ENCODE measurements at regions not wholly inside any gene's neighbourhood (a gene's known extent, or its start where the extent isn't known, plus 50 kb on each side); places are given as distances from the start of the nearest gene placed in this dataset.

GRCh38 chr2:240284503-240285259 lies 144.2 kb upstream of the OTOS start:
- WGBS (ENCODE audit: insufficient coverage): 86% methylated on average over 11 of the region's 13 CpGs
- CTCF ChIA-PET: no interaction called here

GRCh38 chr2:240285725-240286124 lies 145.3 kb upstream of the OTOS start:
- no peak for DNase-seq
- Histone ChIP-seq H3K27me3 (replicated peaks in 2 of 5; ENCODE audit: control insufficient read depth in 4 of 5, insufficient read depth in 5 of 5, low read length in 4 of 5) (peaks cover 0 to 4% (median 0%) of the 10 kb centered on the region in 5 experiments), H3K4me1 (ENCODE audit: control extremely low read depth in 1 of 4, control insufficient read depth in 4 of 4, insufficient read depth in 4 of 4, low read length in 3 of 4) (no peaks in the 10 kb centered on the region), H3K4me3 (ENCODE audit: control insufficient read depth in 1 of 7, extremely low read depth in 1 of 7, insufficient read depth in 4 of 7, low read depth in 2 of 7, low read length in 6 of 7) (no peak overlapping the region), H3K9me3 (ENCODE audit: control extremely low read depth in 1 of 5, control insufficient read depth in 4 of 5, insufficient read depth in 2 of 5, low read depth in 1 of 5, low read length in 4 of 5) (peaks cover 0 to 7% (median 0%) of the 10 kb centered on the region in 5 experiments), H3K27ac (ENCODE audit: insufficient read depth in 1 of 2, low read depth in 1 of 2, low read length in 2 of 2, poor library complexity in 1 of 2, severe bottlenecking in 2 of 2) (no peak overlapping the region), H3K36me3 (ENCODE audit: control insufficient read depth in 4 of 4, insufficient read depth in 4 of 4, low read length in 3 of 4) (no peaks in the 10 kb centered on the region)
- ChIA-PET CTCF (no interaction called here), POLR2A (no interaction called here)
- WGBS (ENCODE audit: insufficient coverage): 95% methylated on average over 3 of the region's 4 CpGs

More at GRCh38 chr2:240284503-240285259, 144.2 kb upstream of the OTOS start:
- Histone ChIP-seq H3K27ac (ENCODE audit: insufficient read depth in 1 of 2, low read depth in 1 of 2, low read length in 2 of 2, poor library complexity in 1 of 2, severe bottlenecking in 2 of 2) (no peak overlapping the region), H3K27me3 (replicated peaks in 2 of 5; ENCODE audit: control insufficient read depth in 4 of 5, insufficient read depth in 5 of 5, low read length in 4 of 5) (peaks cover 0 to 4% (median 0%) of the 10 kb centered on the region in 5 experiments), H3K36me3 (ENCODE audit: control insufficient read depth in 4 of 4, insufficient read depth in 4 of 4, low read length in 3 of 4) (no peaks in the 10 kb centered on the region), H3K9me3 (ENCODE audit: control extremely low read depth in 1 of 5, control insufficient read depth in 4 of 5, insufficient read depth in 2 of 5, low read depth in 1 of 5, low read length in 4 of 5) (peaks cover 0 to 7% (median 0%) of the 10 kb centered on the region in 5 experiments), H3K4me3 (ENCODE audit: control insufficient read depth in 1 of 7, extremely low read depth in 1 of 7, insufficient read depth in 4 of 7, low read depth in 2 of 7, low read length in 6 of 7) (no peak overlapping the region), H3K4me1 (ENCODE audit: control extremely low read depth in 1 of 4, control insufficient read depth in 4 of 4, insufficient read depth in 4 of 4, low read length in 3 of 4) (no peaks in the 10 kb centered on the region)
- DNase-seq: no peak
- POLR2A ChIA-PET: no interaction called here

GRCh38 chr2:240286596-240286995 lies 146.1 kb upstream of the OTOS start:
- Histone ChIP-seq H3K9me3 (ENCODE audit: control extremely low read depth in 1 of 5, control insufficient read depth in 4 of 5, insufficient read depth in 2 of 5, low read depth in 1 of 5, low read length in 4 of 5) (peaks cover 0 to 5% (median 0%) of the 10 kb centered on the region in 5 experiments), H3K4me1 (ENCODE audit: control extremely low read depth in 1 of 4, control insufficient read depth in 4 of 4, insufficient read depth in 4 of 4, low read length in 3 of 4) (no peaks in the 10 kb centered on the region), H3K36me3 (ENCODE audit: control insufficient read depth in 4 of 4, insufficient read depth in 4 of 4, low read length in 3 of 4) (no peaks in the 10 kb centered on the region), H3K4me3 (ENCODE audit: control insufficient read depth in 1 of 7, extremely low read depth in 1 of 7, insufficient read depth in 4 of 7, low read depth in 2 of 7, low read length in 6 of 7) (no peak overlapping the region), H3K27ac (ENCODE audit: insufficient read depth in 1 of 2, low read depth in 1 of 2, low read length in 2 of 2, poor library complexity in 1 of 2, severe bottlenecking in 2 of 2) (no peak overlapping the region), H3K27me3 (replicated peaks in 2 of 5; ENCODE audit: control insufficient read depth in 4 of 5, insufficient read depth in 5 of 5, low read length in 4 of 5) (peaks cover 0 to 4% (median 0%) of the 10 kb centered on the region in 5 experiments)
- ChIA-PET POLR2A (no interaction called here), CTCF (no interaction called here)
- DNase-seq: no peak
- 77% methylated on average over 6 of the region's 6 CpGs for WGBS (ENCODE audit: insufficient coverage)

- H3K27me3 ChIP-seq (replicated peaks in 2 of 5; ENCODE audit: control insufficient read depth in 4 of 5, insufficient read depth in 5 of 5, low read length in 4 of 5): peaks cover 0 to 4% (median 0%) of the 10 kb centered on the region in 5 experiments
- ChIA-PET POLR2A (no interaction called here), CTCF (no interaction called here)
- no peak for DNase-seq
- 90% methylated on average over 14 of the region's 14 CpGs for WGBS (ENCODE audit: insufficient coverage)
- H3K4me1 ChIP-seq (ENCODE audit: control extremely low read depth in 1 of 4, control insufficient read depth in 4 of 4, insufficient read depth in 4 of 4, low read length in 3 of 4): no peaks in the 10 kb centered on the region
- H3K27ac ChIP-seq (ENCODE audit: insufficient read depth in 1 of 2, low read depth in 1 of 2, low read length in 2 of 2, poor library complexity in 1 of 2, severe bottlenecking in 2 of 2): no peak overlapping the region
- no peaks in the 10 kb centered on the region for H3K36me3 ChIP-seq (ENCODE audit: control insufficient read depth in 4 of 4, insufficient read depth in 4 of 4, low read length in 3 of 4)
- no peak overlapping the region for H3K4me3 ChIP-seq (ENCODE audit: control insufficient read depth in 1 of 7, extremely low read depth in 1 of 7, insufficient read depth in 4 of 7, low read depth in 2 of 7, low read length in 6 of 7)
- H3K9me3 ChIP-seq (ENCODE audit: control extremely low read depth in 1 of 5, control insufficient read depth in 4 of 5, insufficient read depth in 2 of 5, low read depth in 1 of 5, low read length in 4 of 5): peaks cover 0 to 5% (median 0%) of the 10 kb centered on the region in 5 experiments
Measured at GRCh38 chr2:240287011-240287410, 146.6 kb upstream of the OTOS start.

- Histone ChIP-seq H3K27ac (ENCODE audit: insufficient read depth in 1 of 2, low read depth in 1 of 2, low read length in 2 of 2, poor library complexity in 1 of 2, severe bottlenecking in 2 of 2) (no peak overlapping the region), H3K9me3 (ENCODE audit: control extremely low read depth in 1 of 5, control insufficient read depth in 4 of 5, insufficient read depth in 2 of 5, low read depth in 1 of 5, low read length in 4 of 5) (peaks cover 0 to 5% (median 0%) of the 10 kb centered on the region in 5 experiments), H3K4me3 (ENCODE audit: control insufficient read depth in 1 of 7, extremely low read depth in 1 of 7, insufficient read depth in 4 of 7, low read depth in 2 of 7, low read length in 6 of 7) (no peak overlapping the region), H3K4me1 (ENCODE audit: control extremely low read depth in 1 of 4, control insufficient read depth in 4 of 4, insufficient read depth in 4 of 4, low read length in 3 of 4) (no peaks in the 10 kb centered on the region), H3K36me3 (ENCODE audit: control insufficient read depth in 4 of 4, insufficient read depth in 4 of 4, low read length in 3 of 4) (no peaks in the 10 kb centered on the region), H3K27me3 (replicated peaks in 2 of 5; ENCODE audit: control insufficient read depth in 4 of 5, insufficient read depth in 5 of 5, low read length in 4 of 5) (peaks cover 0 to 4% (median 0%) of the 10 kb centered on the region in 5 experiments)
- ChIA-PET CTCF (no interaction called here), POLR2A (no interaction called here)
- DNase-seq: no peak
- WGBS (ENCODE audit: insufficient coverage): 78% methylated on average over 5 of the region's 11 CpGs
Measured at GRCh38 chr2:240287496-240288086, 147.1 kb upstream of the OTOS start.

GRCh38 chr2:240288087-240288521 lies 147.4 kb upstream of the GPC1 start:
- 97% methylated on average over 6 of the region's 7 CpGs for WGBS (ENCODE audit: insufficient coverage)
- no peak overlapping the region for H3K27ac ChIP-seq (ENCODE audit: insufficient read depth in 1 of 2, low read depth in 1 of 2, low read length in 2 of 2, poor library complexity in 1 of 2, severe bottlenecking in 2 of 2)
- ChIA-PET POLR2A (no interaction called here), CTCF (no interaction called here)
- peaks cover 0 to 5% (median 0%) of the 10 kb centered on the region in 5 experiments for H3K9me3 ChIP-seq (ENCODE audit: control extremely low read depth in 1 of 5, control insufficient read depth in 4 of 5, insufficient read depth in 2 of 5, low read depth in 1 of 5, low read length in 4 of 5)
- DNase-seq: no peak
- no peaks in the 10 kb centered on the region for H3K36me3 ChIP-seq (ENCODE audit: control insufficient read depth in 4 of 4, insufficient read depth in 4 of 4, low read length in 3 of 4)
- no peaks in the 10 kb centered on the region for H3K4me1 ChIP-seq (ENCODE audit: control extremely low read depth in 1 of 4, control insufficient read depth in 4 of 4, insufficient read depth in 4 of 4, low read length in 3 of 4)
- peaks cover 0 to 5% (median 0%) of the 10 kb centered on the region in 5 experiments for H3K27me3 ChIP-seq (replicated peaks in 2 of 5; ENCODE audit: control insufficient read depth in 4 of 5, insufficient read depth in 5 of 5, low read length in 4 of 5)
- no peak overlapping the region for H3K4me3 ChIP-seq (ENCODE audit: control insufficient read depth in 1 of 7, extremely low read depth in 1 of 7, insufficient read depth in 4 of 7, low read depth in 2 of 7, low read length in 6 of 7)

- ChIA-PET CTCF (no interaction called here), POLR2A (no interaction called here)
- Histone ChIP-seq H3K9me3 (ENCODE audit: control extremely low read depth in 1 of 5, control insufficient read depth in 4 of 5, insufficient read depth in 2 of 5, low read depth in 1 of 5, low read length in 4 of 5) (peaks cover 0 to 2% (median 0%) of the 10 kb centered on the region in 5 experiments), H3K4me1 (ENCODE audit: control extremely low read depth in 1 of 4, control insufficient read depth in 4 of 4, insufficient read depth in 4 of 4, low read length in 3 of 4) (no peaks in the 10 kb centered on the region), H3K27me3 (replicated peaks in 2 of 5; ENCODE audit: control insufficient read depth in 4 of 5, insufficient read depth in 5 of 5, low read length in 4 of 5) (peaks cover 0 to 4% (median 0%) of the 10 kb centered on the region in 5 experiments), H3K27ac (ENCODE audit: insufficient read depth in 1 of 2, low read depth in 1 of 2, low read length in 2 of 2, poor library complexity in 1 of 2, severe bottlenecking in 2 of 2) (no peak overlapping the region), H3K36me3 (ENCODE audit: control insufficient read depth in 4 of 4, insufficient read depth in 4 of 4, low read length in 3 of 4) (no peaks in the 10 kb centered on the region), H3K4me3 (ENCODE audit: control insufficient read depth in 1 of 7, extremely low read depth in 1 of 7, insufficient read depth in 4 of 7, low read depth in 2 of 7, low read length in 6 of 7) (no peak overlapping the region)
- 91% methylated on average over 29 of the region's 30 CpGs for WGBS (ENCODE audit: insufficient coverage)
- no peak for DNase-seq
Measured at GRCh38 chr2:240289701-240290431, 145.6 kb upstream of the GPC1 start.

Data from common myeloid progenitor, CD34-positive (primary cell).